ENCODE measurements at regions not wholly inside any gene's neighbourhood (a gene's known extent, or its start where the extent isn't known, plus 50 kb on each side); places are given as distances from the start of the nearest gene placed in this dataset.

DNA sequence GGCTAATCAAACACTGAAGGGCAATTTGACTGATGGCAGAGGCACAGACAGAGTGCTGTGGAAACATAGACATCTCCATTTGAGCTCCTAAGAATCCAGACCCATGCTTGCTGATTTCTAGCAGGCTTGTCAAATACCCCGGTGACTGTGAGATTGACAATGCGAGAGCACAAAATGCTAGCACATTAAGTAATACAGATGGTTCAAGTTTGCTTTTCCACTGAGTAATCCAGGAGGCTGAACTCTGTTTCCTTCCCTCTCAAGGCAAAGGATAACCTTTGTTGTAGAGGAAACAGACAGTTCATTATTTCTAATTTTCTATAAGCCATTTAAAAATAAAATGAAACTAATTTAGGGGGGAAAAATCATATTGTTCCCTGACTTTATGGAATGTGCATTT is 256.5 kb upstream of the CRY1 start:
- TF ChIP-seq ZNF239 (tag by site-specific recombination; IDR thresholded peaks at IDR 0.05), result no peak
- TF ChIP-seq, protein P1, sequence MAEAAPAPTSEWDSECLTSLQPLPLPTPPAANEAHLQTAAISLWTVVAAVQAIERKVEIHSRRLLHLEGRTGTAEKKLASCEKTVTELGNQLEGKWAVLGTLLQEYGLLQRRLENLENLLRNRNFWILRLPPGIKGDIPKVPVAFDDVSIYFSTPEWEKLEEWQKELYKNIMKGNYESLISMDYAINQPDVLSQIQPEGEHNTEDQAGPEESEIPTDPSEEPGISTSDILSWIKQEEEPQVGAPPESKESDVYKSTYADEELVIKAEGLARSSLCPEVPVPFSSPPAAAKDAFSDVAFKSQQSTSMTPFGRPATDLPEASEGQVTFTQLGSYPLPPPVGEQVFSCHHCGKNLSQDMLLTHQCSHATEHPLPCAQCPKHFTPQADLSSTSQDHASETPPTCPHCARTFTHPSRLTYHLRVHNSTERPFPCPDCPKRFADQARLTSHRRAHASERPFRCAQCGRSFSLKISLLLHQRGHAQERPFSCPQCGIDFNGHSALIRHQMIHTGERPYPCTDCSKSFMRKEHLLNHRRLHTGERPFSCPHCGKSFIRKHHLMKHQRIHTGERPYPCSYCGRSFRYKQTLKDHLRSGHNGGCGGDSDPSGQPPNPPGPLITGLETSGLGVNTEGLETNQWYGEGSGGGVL (tag by site-specific recombination; IDR thresholded peaks at IDR 0.05), result no peak
- TF ChIP-seq, protein P2, sequence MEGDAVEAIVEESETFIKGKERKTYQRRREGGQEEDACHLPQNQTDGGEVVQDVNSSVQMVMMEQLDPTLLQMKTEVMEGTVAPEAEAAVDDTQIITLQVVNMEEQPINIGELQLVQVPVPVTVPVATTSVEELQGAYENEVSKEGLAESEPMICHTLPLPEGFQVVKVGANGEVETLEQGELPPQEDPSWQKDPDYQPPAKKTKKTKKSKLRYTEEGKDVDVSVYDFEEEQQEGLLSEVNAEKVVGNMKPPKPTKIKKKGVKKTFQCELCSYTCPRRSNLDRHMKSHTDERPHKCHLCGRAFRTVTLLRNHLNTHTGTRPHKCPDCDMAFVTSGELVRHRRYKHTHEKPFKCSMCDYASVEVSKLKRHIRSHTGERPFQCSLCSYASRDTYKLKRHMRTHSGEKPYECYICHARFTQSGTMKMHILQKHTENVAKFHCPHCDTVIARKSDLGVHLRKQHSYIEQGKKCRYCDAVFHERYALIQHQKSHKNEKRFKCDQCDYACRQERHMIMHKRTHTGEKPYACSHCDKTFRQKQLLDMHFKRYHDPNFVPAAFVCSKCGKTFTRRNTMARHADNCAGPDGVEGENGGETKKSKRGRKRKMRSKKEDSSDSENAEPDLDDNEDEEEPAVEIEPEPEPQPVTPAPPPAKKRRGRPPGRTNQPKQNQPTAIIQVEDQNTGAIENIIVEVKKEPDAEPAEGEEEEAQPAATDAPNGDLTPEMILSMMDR (tag by site-specific recombination; IDR thresholded peaks at IDR 0.05), result no peak
